ENCODE measurements at regions not wholly inside any gene's neighbourhood (a gene's known extent, or its start where the extent isn't known, plus 50 kb on each side); places are given as distances from the start of the nearest gene placed in this dataset.

- TF ChIP-seq POLR2AphosphoS5 (IDR thresholded peaks at IDR 0.05) (no peak), POLR2A (IDR thresholded peaks at IDR 0.05) (no peak), CTCF (IDR thresholded peaks at IDR 0.05) (no peak), EP300 (IDR thresholded peaks at IDR 0.05; ENCODE audit: low read depth) (no peak)
- in situ Hi-C loops (cut with MboI; ENCODE audit: low pct_ligation_motif_present in 1 of 4, low pct_unique_long_range_greater_than_20kb in 1 of 4, low sequenced_read_pairs in 3 of 4): no loop called here
Measured at GRCh38 chr13:74629985-74630384, 495.8 kb upstream of the KLF12 start.

GRCh38 chr13:74625541-74625940 is 491.3 kb upstream of the KLF12 start:
- in situ Hi-C loops (cut with MboI; ENCODE audit: low pct_ligation_motif_present in 1 of 4, low pct_unique_long_range_greater_than_20kb in 1 of 4, low sequenced_read_pairs in 3 of 4): no loop called here
- no peak for DNase-seq
- H3K27ac ChIP-seq: no peak overlapping the region
- WGBS, 2 donors (ENCODE audit: low coverage in 1 of 2): 56 to 76% methylated on average over 1 of the region's 1 CpG
- TF ChIP-seq CTCF (IDR thresholded peaks at IDR 0.05) (no peak), EP300 (IDR thresholded peaks at IDR 0.05; ENCODE audit: low read depth) (no peak), POLR2A (IDR thresholded peaks at IDR 0.05) (no peak), POLR2AphosphoS5 (IDR thresholded peaks at IDR 0.05) (no peak)
- no peaks in the 10 kb centered on the region for H3K27me3 ChIP-seq
- H3K4me3 ChIP-seq: no peak overlapping the region
- H3K36me3 ChIP-seq: no peaks in the 10 kb centered on the region
- H3K4me1 ChIP-seq: no peaks in the 10 kb centered on the region
- intact Hi-C loops (cut with DNase I; ENCODE audit: low total_unique reads): no loop called here
- H3K9me3 ChIP-seq: no peaks in the 10 kb centered on the region

More at GRCh38 chr13:74629985-74630384, 495.8 kb upstream of the KLF12 start:
- no peak for DNase-seq
- no peak overlapping the region for H3K27ac ChIP-seq
- no peak overlapping the region for H3K4me3 ChIP-seq
- WGBS, 2 donors (ENCODE audit: low coverage in 1 of 2): 67 to 81% methylated on average over 3 of the region's 3 CpGs
- no peaks in the 10 kb centered on the region for H3K9me3 ChIP-seq
- no peaks in the 10 kb centered on the region for H3K27me3 ChIP-seq
- H3K36me3 ChIP-seq: no peaks in the 10 kb centered on the region
- H3K4me1 ChIP-seq: no peaks in the 10 kb centered on the region
- intact Hi-C loops (cut with DNase I; ENCODE audit: low total_unique reads): no loop called here

- Histone ChIP-seq H3K27me3 (no peaks in the 10 kb centered on the region), H3K27ac (no peak overlapping the region), H3K4me3 (no peak overlapping the region), H3K9me3 (no peaks in the 10 kb centered on the region), H3K36me3 (no peaks in the 10 kb centered on the region), H3K4me1 (no peaks in the 10 kb centered on the region)
- WGBS, 2 donors (ENCODE audit: low coverage in 1 of 2): 55 to 62% methylated on average over 1 of the region's 1 CpG
- DNase-seq: no peak
- TF ChIP-seq CTCF (IDR thresholded peaks at IDR 0.05) (no peak), POLR2AphosphoS5 (IDR thresholded peaks at IDR 0.05) (no peak), POLR2A (IDR thresholded peaks at IDR 0.05) (no peak), EP300 (IDR thresholded peaks at IDR 0.05; ENCODE audit: low read depth) (no peak)
- intact Hi-C loops (cut with DNase I; ENCODE audit: low total_unique reads): no loop called here
- in situ Hi-C loops (cut with MboI; ENCODE audit: low pct_ligation_motif_present in 1 of 4, low pct_unique_long_range_greater_than_20kb in 1 of 4, low sequenced_read_pairs in 3 of 4): no loop called here
Measured at GRCh38 chr13:74623761-74624160, 489.6 kb upstream of the KLF12 start.

- 46 to 67% methylated on average over 1 of the region's 1 CpG for WGBS, 2 donors (ENCODE audit: low coverage in 1 of 2)
- in situ Hi-C loops (cut with MboI; ENCODE audit: low pct_ligation_motif_present in 1 of 4, low pct_unique_long_range_greater_than_20kb in 1 of 4, low sequenced_read_pairs in 3 of 4) (no loop called here), intact Hi-C loops (cut with DNase I; ENCODE audit: low total_unique reads) (no loop called here)
- H3K9me3 ChIP-seq: no peaks in the 10 kb centered on the region
- no peak overlapping the region for H3K27ac ChIP-seq
- DNase-seq: no peak
- no peaks in the 10 kb centered on the region for H3K36me3 ChIP-seq
- no peaks in the 10 kb centered on the region for H3K27me3 ChIP-seq
- no peak overlapping the region for H3K4me3 ChIP-seq
- no peaks in the 10 kb centered on the region for H3K4me1 ChIP-seq
- TF ChIP-seq EP300 (IDR thresholded peaks at IDR 0.05; ENCODE audit: low read depth) (no peak), CTCF (IDR thresholded peaks at IDR 0.05) (no peak), POLR2AphosphoS5 (IDR thresholded peaks at IDR 0.05) (no peak), POLR2A (IDR thresholded peaks at IDR 0.05) (no peak)
Measured at GRCh38 chr13:74622284-74622683, 488.1 kb upstream of the KLF12 start.
